ENCODE measurements at regions not wholly inside any gene's neighbourhood (a gene's known extent, or its start where the extent isn't known, plus 50 kb on each side); places are given as distances from the start of the nearest gene placed in this dataset.

DNA sequence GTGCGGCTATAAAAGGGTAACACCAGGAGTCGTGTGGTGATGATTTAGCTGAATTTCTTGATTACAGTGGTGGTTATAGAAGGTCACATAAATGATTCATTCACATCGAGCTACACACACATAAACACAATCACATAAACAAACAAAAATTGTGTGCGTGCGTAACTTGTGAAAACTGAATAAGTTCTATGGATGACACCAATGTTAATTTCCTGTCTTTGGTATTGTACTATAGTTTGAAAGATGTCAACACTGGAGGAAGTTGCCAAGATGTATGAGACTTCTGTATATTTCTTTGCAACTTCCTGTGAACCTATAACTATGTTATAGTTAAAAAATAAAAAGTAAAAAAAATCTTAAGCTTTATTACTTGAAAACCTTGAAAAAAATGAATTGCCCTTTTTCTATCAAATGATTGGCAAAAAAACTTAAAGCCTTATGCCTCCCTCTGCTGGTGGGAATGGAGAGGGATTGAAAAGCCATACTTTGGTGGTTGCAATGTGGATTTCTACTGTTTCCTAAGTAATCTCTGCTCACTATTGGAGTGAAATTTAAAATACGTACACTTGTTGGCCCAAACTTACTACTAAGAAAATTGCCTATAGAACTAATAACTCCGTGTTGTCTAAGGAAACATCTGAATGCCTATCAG, 227.7 kb downstream of the RPIA start:
- no peak for TF ChIP-seq POLR2A (IDR thresholded peaks at IDR 0.05)
- TF ChIP-seq, protein P1, sequence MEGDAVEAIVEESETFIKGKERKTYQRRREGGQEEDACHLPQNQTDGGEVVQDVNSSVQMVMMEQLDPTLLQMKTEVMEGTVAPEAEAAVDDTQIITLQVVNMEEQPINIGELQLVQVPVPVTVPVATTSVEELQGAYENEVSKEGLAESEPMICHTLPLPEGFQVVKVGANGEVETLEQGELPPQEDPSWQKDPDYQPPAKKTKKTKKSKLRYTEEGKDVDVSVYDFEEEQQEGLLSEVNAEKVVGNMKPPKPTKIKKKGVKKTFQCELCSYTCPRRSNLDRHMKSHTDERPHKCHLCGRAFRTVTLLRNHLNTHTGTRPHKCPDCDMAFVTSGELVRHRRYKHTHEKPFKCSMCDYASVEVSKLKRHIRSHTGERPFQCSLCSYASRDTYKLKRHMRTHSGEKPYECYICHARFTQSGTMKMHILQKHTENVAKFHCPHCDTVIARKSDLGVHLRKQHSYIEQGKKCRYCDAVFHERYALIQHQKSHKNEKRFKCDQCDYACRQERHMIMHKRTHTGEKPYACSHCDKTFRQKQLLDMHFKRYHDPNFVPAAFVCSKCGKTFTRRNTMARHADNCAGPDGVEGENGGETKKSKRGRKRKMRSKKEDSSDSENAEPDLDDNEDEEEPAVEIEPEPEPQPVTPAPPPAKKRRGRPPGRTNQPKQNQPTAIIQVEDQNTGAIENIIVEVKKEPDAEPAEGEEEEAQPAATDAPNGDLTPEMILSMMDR (IDR thresholded peaks at IDR 0.05) = peak; percentile 19 to 57 (median 36)
